GM23338 (cell line): ENCODE measurements at regions not wholly inside any gene's neighbourhood (a gene's known extent, or its start where the extent isn't known, plus 50 kb on each side); places are given as distances from the start of the nearest gene placed in this dataset.

Experiments
- ATAC-seq: fragments of 200-7000 bp; cut with Tn5 transposase; 3 replicates; pipeline ENCODE4 v1.9.1; 2020
- DNase-seq: peaks from one replicate; pipeline ENCODE4 v3.0.0-alpha.2; 2015; ENCODE audit warnings: low spot score
- H2AFZ ChIP-seq: fragments of 200-600 bp; sonication (generic); 2 replicates; pipeline ENCODE4 v1.8.0; 2016; ENCODE audit warnings: antibody characterized with exemption, mild to moderate bottlenecking, moderate library complexity
- H3F3A ChIP-seq: fragments of 200-600 bp; sonication (generic); replicated peaks from 2 replicates; pipeline ENCODE4 v1.8.0; 2017; ENCODE audit warnings: antibody characterized with exemption, mixed run types, low read depth
- H3K27ac ChIP-seq: fragments of 200-600 bp; sonication (generic); 2 replicates; pipeline ENCODE4 v1.6.1; 2016; ENCODE audit warnings: low read depth
- H3K27me3 ChIP-seq: fragments of 200-600 bp; sonication (generic); 2 replicates; pipeline ENCODE4 v1.8.0; 2016; ENCODE audit warnings: mild to moderate bottlenecking, mixed run types, moderate library complexity; ENCODE audit not compliant: insufficient read depth
- H3K36me3 ChIP-seq: fragments of 200-600 bp; sonication (generic); 2 replicates; pipeline ENCODE4 v1.8.0; 2016; ENCODE audit warnings: mild to moderate bottlenecking; ENCODE audit not compliant: insufficient read depth
- H3K4me1 ChIP-seq: fragments of 200-600 bp; sonication (generic); 2 replicates; pipeline ENCODE4 v1.8.0; 2016; ENCODE audit warnings: mild to moderate bottlenecking, moderate library complexity; ENCODE audit not compliant: insufficient read depth
- H3K4me2 ChIP-seq: fragments of 200-600 bp; sonication (generic); 2 replicates; pipeline ENCODE4 v1.7.1; 2017; ENCODE audit warnings: mixed run types
- H3K4me3 ChIP-seq: fragments of 200-600 bp; sonication (generic); 2 replicates; pipeline ENCODE4 v1.6.1; 2016; ENCODE audit warnings: mixed run types
- H3K79me2 ChIP-seq: fragments of 200-600 bp; sonication (generic); replicated peaks from 2 replicates; pipeline ENCODE4 v1.8.0; 2017; ENCODE audit warnings: mild to moderate bottlenecking; ENCODE audit not compliant: insufficient read depth
- H3K9me2 ChIP-seq: fragments of 200-600 bp; sonication (generic); 2 replicates; pipeline ENCODE4 v1.8.0; 2017; ENCODE audit not compliant: insufficient read depth
- H4K20me1 ChIP-seq: fragments of 200-600 bp; sonication (generic); replicated peaks from 2 replicates; pipeline ENCODE4 v1.8.0; 2017; ENCODE audit warnings: mild to moderate bottlenecking; ENCODE audit not compliant: insufficient read depth
- H3K27ac Mint-ChIP-seq: 2 replicates; pipeline ENCODE4 v1.8.0; 2020; ENCODE audit warnings: inconsistent platforms, mild to moderate bottlenecking, moderate library complexity, mixed read lengths
- H3K27me3 Mint-ChIP-seq: 3 replicates; pipeline ENCODE4 v1.8.0; 2022; ENCODE audit warnings: low read depth, mild to moderate bottlenecking, moderate library complexity, mixed read lengths, inconsistent platforms; ENCODE audit not compliant: insufficient read depth, poor library complexity
- H3K36me3 Mint-ChIP-seq: 3 replicates; pipeline ENCODE4 v1.8.0; 2021; ENCODE audit warnings: low read depth, mild to moderate bottlenecking, inconsistent platforms, moderate library complexity, mixed read lengths
- H3K4me1 Mint-ChIP-seq: 3 replicates; pipeline ENCODE4 v1.8.0; 2020; ENCODE audit warnings: mild to moderate bottlenecking, inconsistent platforms, mixed read lengths
- H3K4me3 Mint-ChIP-seq: 3 replicates; pipeline ENCODE4 v1.8.0; 2021; ENCODE audit warnings: moderate library complexity, mild to moderate bottlenecking, inconsistent platforms, mixed read lengths
- H3K9me3 Mint-ChIP-seq: 3 replicates; pipeline ENCODE4 v1.8.0; 2020; ENCODE audit warnings: moderate library complexity, mild to moderate bottlenecking, inconsistent platforms, mixed read lengths
- EZH2 ChIP-seq: fragments of 200-600 bp; sonication (generic); IDR thresholded peaks from one replicate; pipeline ENCODE4 v1.8.0; 2017; ENCODE audit warnings: antibody characterized with exemption, mild to moderate bottlenecking, low read depth; ENCODE audit not compliant: unreplicated experiment
- NANOG ChIP-seq: IDR thresholded peaks from 2 replicates; pipeline ENCODE4 v1.6.1; 2016; ENCODE audit warnings: antibody characterized with exemption, borderline replicate concordance
- POLR2AphosphoS5 ChIP-seq: IDR thresholded peaks from 2 replicates; pipeline ENCODE4 v1.6.1; 2016; ENCODE audit warnings: antibody characterized with exemption, low read depth
- STAT1 ChIP-seq: IDR thresholded peaks from one replicate; pipeline ENCODE4 v1.6.1; 2016; ENCODE audit warnings: antibody characterized with exemption; ENCODE audit not compliant: unreplicated experiment
- ZNF331 ChIP-seq: fragments of 250-450 bp; sonication (Bioruptor Pico); IDR thresholded peaks from 2 replicates; pipeline ENCODE4 v1.5.0; 2020; ENCODE audit warnings: low read depth, mild to moderate bottlenecking, moderate library complexity
- TF ChIP-seq, protein P1 (sequence below): IDR thresholded peaks from one replicate; pipeline ENCODE4 v1.6.1; 2018; ENCODE audit warnings: antibody characterized with exemption; ENCODE audit not compliant: unreplicated experiment
- TF ChIP-seq, protein P2 (sequence below): fragments of 250-450 bp; sonication (Bioruptor Pico); IDR thresholded peaks from 2 replicates; pipeline ENCODE4 v1.5.0; 2020; ENCODE audit warnings: mild to moderate bottlenecking, moderate library complexity
- TF ChIP-seq, protein P3 (sequence below): IDR thresholded peaks from 2 replicates; pipeline ENCODE4 v1.6.1; 2016; ENCODE audit warnings: antibody characterized with exemption

DNA sequence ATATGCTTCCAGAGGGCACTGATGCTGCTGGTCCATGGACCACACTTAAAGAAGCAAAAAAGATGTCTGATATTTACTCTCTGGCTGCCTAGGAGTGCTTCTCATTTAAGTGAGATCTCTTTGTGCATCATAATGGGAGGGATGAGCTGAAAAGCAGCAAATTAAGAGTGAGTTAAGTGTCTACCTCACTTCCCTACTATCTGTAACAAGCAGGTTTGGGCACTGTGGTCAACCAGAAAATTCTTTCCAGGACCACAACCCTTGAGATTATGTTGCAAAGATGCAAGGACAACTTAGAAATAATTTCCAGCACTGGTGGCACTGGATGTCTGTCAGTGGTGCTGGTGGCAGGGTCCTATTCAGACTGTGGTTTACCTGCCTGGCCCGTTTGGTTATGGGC, 52.1 kb upstream of the USPL1 start:
- H3K4me3 ChIP-seq: no peak overlapping the region
- no peaks in the 10 kb centered on the region for H3K79me2 ChIP-seq
- no peaks in the 10 kb centered on the region for H3K9me3 Mint-ChIP-seq
- H3K4me3 Mint-ChIP-seq: no peak overlapping the region
- no peaks in the 10 kb centered on the region for H3K27me3 Mint-ChIP-seq
- peaks cover 4% of the 10 kb centered on the region; the same call in 1 of the 2 replicates for H3K4me1 ChIP-seq
- H3K27ac ChIP-seq: no peak overlapping the region
- H3K27ac Mint-ChIP-seq: no peak overlapping the region
- no peaks in the 10 kb centered on the region for H3K9me2 ChIP-seq
- no peaks in the 10 kb centered on the region for H3K36me3 Mint-ChIP-seq
- H2AFZ ChIP-seq: peak overlapping the region; percentile 59; the same call in 1 of the 2 replicates
- no peaks in the 10 kb centered on the region for H4K20me1 ChIP-seq
- ATAC-seq: no peak
- H3K4me2 ChIP-seq: no peak overlapping the region
- no peak for DNase-seq
- H3F3A ChIP-seq: no peaks in the 10 kb centered on the region
- no peaks in the 10 kb centered on the region for H3K27me3 ChIP-seq
- no peak for TF ChIP-seq EZH2
- TF ChIP-seq STAT1: no peak
- no peak for TF ChIP-seq ZNF331 (CRISPR knock-in tag)
- no peak for TF ChIP-seq NANOG
- TF ChIP-seq POLR2AphosphoS5: no peak
- TF ChIP-seq, protein P1, sequence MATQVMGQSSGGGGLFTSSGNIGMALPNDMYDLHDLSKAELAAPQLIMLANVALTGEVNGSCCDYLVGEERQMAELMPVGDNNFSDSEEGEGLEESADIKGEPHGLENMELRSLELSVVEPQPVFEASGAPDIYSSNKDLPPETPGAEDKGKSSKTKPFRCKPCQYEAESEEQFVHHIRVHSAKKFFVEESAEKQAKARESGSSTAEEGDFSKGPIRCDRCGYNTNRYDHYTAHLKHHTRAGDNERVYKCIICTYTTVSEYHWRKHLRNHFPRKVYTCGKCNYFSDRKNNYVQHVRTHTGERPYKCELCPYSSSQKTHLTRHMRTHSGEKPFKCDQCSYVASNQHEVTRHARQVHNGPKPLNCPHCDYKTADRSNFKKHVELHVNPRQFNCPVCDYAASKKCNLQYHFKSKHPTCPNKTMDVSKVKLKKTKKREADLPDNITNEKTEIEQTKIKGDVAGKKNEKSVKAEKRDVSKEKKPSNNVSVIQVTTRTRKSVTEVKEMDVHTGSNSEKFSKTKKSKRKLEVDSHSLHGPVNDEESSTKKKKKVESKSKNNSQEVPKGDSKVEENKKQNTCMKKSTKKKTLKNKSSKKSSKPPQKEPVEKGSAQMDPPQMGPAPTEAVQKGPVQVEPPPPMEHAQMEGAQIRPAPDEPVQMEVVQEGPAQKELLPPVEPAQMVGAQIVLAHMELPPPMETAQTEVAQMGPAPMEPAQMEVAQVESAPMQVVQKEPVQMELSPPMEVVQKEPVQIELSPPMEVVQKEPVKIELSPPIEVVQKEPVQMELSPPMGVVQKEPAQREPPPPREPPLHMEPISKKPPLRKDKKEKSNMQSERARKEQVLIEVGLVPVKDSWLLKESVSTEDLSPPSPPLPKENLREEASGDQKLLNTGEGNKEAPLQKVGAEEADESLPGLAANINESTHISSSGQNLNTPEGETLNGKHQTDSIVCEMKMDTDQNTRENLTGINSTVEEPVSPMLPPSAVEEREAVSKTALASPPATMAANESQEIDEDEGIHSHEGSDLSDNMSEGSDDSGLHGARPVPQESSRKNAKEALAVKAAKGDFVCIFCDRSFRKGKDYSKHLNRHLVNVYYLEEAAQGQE: no peak
- TF ChIP-seq, protein P2, sequence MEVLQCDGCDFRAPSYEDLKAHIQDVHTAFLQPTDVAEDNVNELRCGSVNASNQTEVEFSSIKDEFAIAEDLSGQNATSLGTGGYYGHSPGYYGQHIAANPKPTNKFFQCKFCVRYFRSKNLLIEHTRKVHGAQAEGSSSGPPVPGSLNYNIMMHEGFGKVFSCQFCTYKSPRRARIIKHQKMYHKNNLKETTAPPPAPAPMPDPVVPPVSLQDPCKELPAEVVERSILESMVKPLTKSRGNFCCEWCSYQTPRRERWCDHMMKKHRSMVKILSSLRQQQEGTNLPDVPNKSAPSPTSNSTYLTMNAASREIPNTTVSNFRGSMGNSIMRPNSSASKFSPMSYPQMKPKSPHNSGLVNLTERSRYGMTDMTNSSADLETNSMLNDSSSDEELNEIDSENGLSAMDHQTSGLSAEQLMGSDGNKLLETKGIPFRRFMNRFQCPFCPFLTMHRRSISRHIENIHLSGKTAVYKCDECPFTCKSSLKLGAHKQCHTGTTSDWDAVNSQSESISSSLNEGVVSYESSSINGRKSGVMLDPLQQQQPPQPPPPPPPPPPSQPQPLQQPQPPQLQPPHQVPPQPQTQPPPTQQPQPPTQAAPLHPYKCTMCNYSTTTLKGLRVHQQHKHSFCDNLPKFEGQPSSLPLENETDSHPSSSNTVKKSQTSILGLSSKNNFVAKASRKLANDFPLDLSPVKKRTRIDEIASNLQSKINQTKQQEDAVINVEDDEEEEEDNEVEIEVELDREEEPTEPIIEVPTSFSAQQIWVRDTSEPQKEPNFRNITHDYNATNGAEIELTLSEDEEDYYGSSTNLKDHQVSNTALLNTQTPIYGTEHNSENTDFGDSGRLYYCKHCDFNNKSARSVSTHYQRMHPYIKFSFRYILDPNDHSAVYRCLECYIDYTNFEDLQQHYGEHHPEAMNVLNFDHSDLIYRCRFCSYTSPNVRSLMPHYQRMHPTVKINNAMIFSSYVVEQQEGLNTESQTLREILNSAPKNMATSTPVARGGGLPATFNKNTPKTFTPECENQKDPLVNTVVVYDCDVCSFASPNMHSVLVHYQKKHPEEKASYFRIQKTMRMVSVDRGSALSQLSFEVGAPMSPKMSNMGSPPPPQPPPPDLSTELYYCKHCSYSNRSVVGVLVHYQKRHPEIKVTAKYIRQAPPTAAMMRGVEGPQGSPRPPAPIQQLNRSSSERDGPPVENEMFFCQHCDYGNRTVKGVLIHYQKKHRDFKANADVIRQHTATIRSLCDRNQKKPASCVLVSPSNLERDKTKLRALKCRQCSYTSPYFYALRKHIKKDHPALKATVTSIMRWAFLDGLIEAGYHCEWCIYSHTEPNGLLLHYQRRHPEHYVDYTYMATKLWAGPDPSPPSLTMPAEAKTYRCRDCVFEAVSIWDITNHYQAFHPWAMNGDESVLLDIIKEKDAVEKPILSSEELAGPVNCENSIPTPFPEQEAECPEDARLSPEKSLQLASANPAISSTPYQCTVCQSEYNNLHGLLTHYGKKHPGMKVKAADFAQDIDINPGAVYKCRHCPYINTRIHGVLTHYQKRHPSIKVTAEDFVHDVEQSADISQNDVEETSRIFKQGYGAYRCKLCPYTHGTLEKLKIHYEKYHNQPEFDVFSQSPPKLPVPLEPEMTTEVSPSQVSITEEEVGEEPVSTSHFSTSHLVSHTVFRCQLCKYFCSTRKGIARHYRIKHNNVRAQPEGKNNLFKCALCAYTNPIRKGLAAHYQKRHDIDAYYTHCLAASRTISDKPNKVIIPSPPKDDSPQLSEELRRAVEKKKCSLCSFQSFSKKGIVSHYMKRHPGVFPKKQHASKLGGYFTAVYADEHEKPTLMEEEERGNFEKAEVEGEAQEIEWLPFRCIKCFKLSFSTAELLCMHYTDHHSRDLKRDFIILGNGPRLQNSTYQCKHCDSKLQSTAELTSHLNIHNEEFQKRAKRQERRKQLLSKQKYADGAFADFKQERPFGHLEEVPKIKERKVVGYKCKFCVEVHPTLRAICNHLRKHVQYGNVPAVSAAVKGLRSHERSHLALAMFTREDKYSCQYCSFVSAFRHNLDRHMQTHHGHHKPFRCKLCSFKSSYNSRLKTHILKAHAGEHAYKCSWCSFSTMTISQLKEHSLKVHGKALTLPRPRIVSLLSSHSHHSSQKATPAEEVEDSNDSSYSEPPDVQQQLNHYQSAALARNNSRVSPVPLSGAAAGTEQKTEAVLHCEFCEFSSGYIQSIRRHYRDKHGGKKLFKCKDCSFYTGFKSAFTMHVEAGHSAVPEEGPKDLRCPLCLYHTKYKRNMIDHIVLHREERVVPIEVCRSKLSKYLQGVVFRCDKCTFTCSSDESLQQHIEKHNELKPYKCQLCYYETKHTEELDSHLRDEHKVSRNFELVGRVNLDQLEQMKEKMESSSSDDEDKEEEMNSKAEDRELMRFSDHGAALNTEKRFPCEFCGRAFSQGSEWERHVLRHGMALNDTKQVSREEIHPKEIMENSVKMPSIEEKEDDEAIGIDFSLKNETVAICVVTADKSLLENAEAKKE (CRISPR knock-in tag): no peak
- TF ChIP-seq, protein P3, sequence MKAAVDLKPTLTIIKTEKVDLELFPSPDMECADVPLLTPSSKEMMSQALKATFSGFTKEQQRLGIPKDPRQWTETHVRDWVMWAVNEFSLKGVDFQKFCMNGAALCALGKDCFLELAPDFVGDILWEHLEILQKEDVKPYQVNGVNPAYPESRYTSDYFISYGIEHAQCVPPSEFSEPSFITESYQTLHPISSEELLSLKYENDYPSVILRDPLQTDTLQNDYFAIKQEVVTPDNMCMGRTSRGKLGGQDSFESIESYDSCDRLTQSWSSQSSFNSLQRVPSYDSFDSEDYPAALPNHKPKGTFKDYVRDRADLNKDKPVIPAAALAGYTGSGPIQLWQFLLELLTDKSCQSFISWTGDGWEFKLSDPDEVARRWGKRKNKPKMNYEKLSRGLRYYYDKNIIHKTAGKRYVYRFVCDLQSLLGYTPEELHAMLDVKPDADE: no peak
- H3K36me3 ChIP-seq: no peaks in the 10 kb centered on the region
- peaks cover 14% of the 10 kb centered on the region; the same call in 2 of the 3 replicates for H3K4me1 Mint-ChIP-seq
